ENCODE measurements at regions not wholly inside any gene's neighbourhood (a gene's known extent, or its start where the extent isn't known, plus 50 kb on each side); places are given as distances from the start of the nearest gene placed in this dataset.

GRCh38 chr6:156126535-156126934 is 650.6 kb upstream of the ARID1B start:
- no peak overlapping the region for H3K4me3 ChIP-seq (ENCODE audit: low read length)
- DNase-seq (ENCODE audit: low read depth): no peak
- no peak for TF ChIP-seq CTCF (IDR thresholded peaks at IDR 0.05; ENCODE audit: insufficient read depth, low read depth, low read length, missing control alignments)

- DNase-seq (ENCODE audit: low read depth): no peak
- H3K4me3 ChIP-seq (ENCODE audit: low read length): no peak overlapping the region
- no peak for TF ChIP-seq CTCF (IDR thresholded peaks at IDR 0.05; ENCODE audit: insufficient read depth, low read depth, low read length, missing control alignments)
Observed at GRCh38 chr6:156125844-156126243, 651.3 kb upstream of the ARID1B start.

- no peak for DNase-seq (ENCODE audit: low read depth)
- no peak for TF ChIP-seq CTCF (IDR thresholded peaks at IDR 0.05; ENCODE audit: insufficient read depth, low read depth, low read length, missing control alignments)
- H3K4me3 ChIP-seq (ENCODE audit: low read length): no peak overlapping the region
Observed at GRCh38 chr6:156123731-156124130, 653.4 kb upstream of the ARID1B start.

GRCh38 chr6:156121973-156122372 is 655.2 kb upstream of the ARID1B start:
- DNase-seq (ENCODE audit: low read depth): no peak
- TF ChIP-seq CTCF (IDR thresholded peaks at IDR 0.05; ENCODE audit: insufficient read depth, low read depth, low read length, missing control alignments): no peak
- H3K4me3 ChIP-seq (ENCODE audit: low read length): no peak overlapping the region

GRCh38 chr6:156114541-156114940 is 658.9 kb upstream of the NOX3 start:
- no peak overlapping the region for H3K4me3 ChIP-seq (ENCODE audit: low read length)
- TF ChIP-seq CTCF (IDR thresholded peaks at IDR 0.05; ENCODE audit: insufficient read depth, low read depth, low read length, missing control alignments): no peak

GRCh38 chr6:156113631-156114030 is 658.0 kb upstream of the NOX3 start:
- H3K4me3 ChIP-seq (ENCODE audit: low read length): no peak overlapping the region
- no peak for TF ChIP-seq CTCF (IDR thresholded peaks at IDR 0.05; ENCODE audit: insufficient read depth, low read depth, low read length, missing control alignments)
- no peak for DNase-seq (ENCODE audit: low read depth)

More at GRCh38 chr6:156114541-156114940, 658.9 kb upstream of the NOX3 start:
- no peak for DNase-seq (ENCODE audit: low read depth)

GRCh38 chr6:156111913-156112312 is 656.3 kb upstream of the NOX3 start:
- H3K4me3 ChIP-seq (ENCODE audit: low read length): no peak overlapping the region
- DNase-seq (ENCODE audit: low read depth): no peak
- no peak for TF ChIP-seq CTCF (IDR thresholded peaks at IDR 0.05; ENCODE audit: insufficient read depth, low read depth, low read length, missing control alignments)
